Lower lobe of right lung (tissue), 2 donors: ENCODE measurements at regions not wholly inside any gene's neighbourhood (a gene's known extent, or its start where the extent isn't known, plus 50 kb on each side); places are given as distances from the start of the nearest gene placed in this dataset.

Source experiments
- ATAC-seq, 2 donors: fragments of 200-7000 bp; cut with Tn5 transposase; one replicate each; pipeline ENCODE4 v1.9.1; 2020 to 2022; ENCODE audit warnings: mild to moderate bottlenecking in 2 of 2, moderate library complexity in 2 of 2
- DNase-seq: peaks from one replicate; pipeline ENCODE4 v3.0.0-alpha.2; 2020
- H3K27ac ChIP-seq: fragments of 200-600 bp; one replicate; pipeline ENCODE4 v1.8.0; 2022
- H3K27me3 ChIP-seq: fragments of 200-600 bp; one replicate; pipeline ENCODE4 v1.8.0; 2022; ENCODE audit warnings: low read depth
- H3K36me3 ChIP-seq: fragments of 200-600 bp; one replicate; pipeline ENCODE4 v1.8.0; 2022; ENCODE audit warnings: mild to moderate bottlenecking
- H3K4me1 ChIP-seq: fragments of 200-600 bp; one replicate; pipeline ENCODE4 v1.8.0; 2022
- H3K4me3 ChIP-seq: fragments of 200-600 bp; one replicate; pipeline ENCODE4 v1.8.0; 2022; ENCODE audit warnings: mild to moderate bottlenecking
- H3K9me3 ChIP-seq: fragments of 200-600 bp; one replicate; pipeline ENCODE4 v1.8.0; 2022
- CTCF ChIP-seq: fragments of 200-600 bp; IDR thresholded peaks from one replicate; pipeline ENCODE4 v1.8.0; 2022; ENCODE audit warnings: antibody characterized with exemption, mild to moderate bottlenecking
- intact Hi-C: fragments of 100-400 bp; cut with DNase I; formaldehyde crosslinking; loops from one replicate; pipeline ENCODE4 v1.11.0; 2022
- donor health status: DM: no; HTN: yes; CAD: no; lungs with severe emphysema.

GRCh38 chr10:78859769-78860168 lies 209.0 kb upstream of the ZMIZ1 start:
- Histone ChIP-seq H3K4me3 (no peak overlapping the region), H3K27me3 (no peaks in the 10 kb centered on the region), H3K36me3 (no peaks in the 10 kb centered on the region), H3K9me3 (no peaks in the 10 kb centered on the region), H3K27ac (no peak overlapping the region), H3K4me1 (peaks cover 4% of the 10 kb centered on the region)
- intact Hi-C loops, result no loop called here
- ATAC-seq (no peak), DNase-seq (no peak)
- TF ChIP-seq CTCF, result no peak

- Histone ChIP-seq H3K27me3 (no peaks in the 10 kb centered on the region), H3K4me1 (peaks cover 4% of the 10 kb centered on the region), H3K9me3 (no peaks in the 10 kb centered on the region), H3K27ac (no peak overlapping the region), H3K36me3 (no peaks in the 10 kb centered on the region), H3K4me3 (no peak overlapping the region)
- intact Hi-C loops, result no loop called here
- ATAC-seq, result no peak
- no peak for DNase-seq
- no peak for TF ChIP-seq CTCF
Measured at GRCh38 chr10:78860260-78860914, 208.4 kb upstream of the ZMIZ1 start.

- no peak for TF ChIP-seq CTCF
- no peak for DNase-seq
- no peak for ATAC-seq
- no peaks in the 10 kb centered on the region for H3K9me3 ChIP-seq
- H3K4me1 ChIP-seq, result peaks cover under 1% of the 10 kb centered on the region
- no peak overlapping the region for H3K4me3 ChIP-seq
- intact Hi-C loops, result no loop called here
- no peak overlapping the region for H3K27ac ChIP-seq
- no peaks in the 10 kb centered on the region for H3K27me3 ChIP-seq
- no peaks in the 10 kb centered on the region for H3K36me3 ChIP-seq
Measured at GRCh38 chr10:78861529-78862327, 207.0 kb upstream of the ZMIZ1 start.

GRCh38 chr10:78862328-78862640 lies 206.5 kb upstream of the ZMIZ1 start:
- Histone ChIP-seq H3K4me3 (no peak overlapping the region), H3K36me3 (no peaks in the 10 kb centered on the region), H3K4me1 (no peaks in the 10 kb centered on the region), H3K27ac (no peak overlapping the region), H3K27me3 (no peaks in the 10 kb centered on the region), H3K9me3 (no peaks in the 10 kb centered on the region)
- intact Hi-C loops, result no loop called here
- DNase-seq, result no peak
- TF ChIP-seq CTCF, result no peak
- no peak for ATAC-seq

- Histone ChIP-seq H3K9me3 (no peaks in the 10 kb centered on the region), H3K36me3 (no peaks in the 10 kb centered on the region), H3K27ac (no peak overlapping the region), H3K27me3 (no peaks in the 10 kb centered on the region), H3K4me1 (no peaks in the 10 kb centered on the region), H3K4me3 (no peak overlapping the region)
- DNase-seq (no peak), ATAC-seq (no peak)
- intact Hi-C loops, result no loop called here
- TF ChIP-seq CTCF, result no peak
Measured at GRCh38 chr10:78863140-78863905, 205.4 kb upstream of the ZMIZ1 start.
